GM23338 (cell line): ENCODE measurements at regions not wholly inside any gene's neighbourhood (a gene's known extent, or its start where the extent isn't known, plus 50 kb on each side); places are given as distances from the start of the nearest gene placed in this dataset.

Source experiments
- EZH2 ChIP-seq: fragments of 200-600 bp; sonication (generic); IDR thresholded peaks from one replicate; pipeline ENCODE4 v1.8.0; 2017; ENCODE audit warnings: antibody characterized with exemption, mild to moderate bottlenecking, low read depth; ENCODE audit not compliant: unreplicated experiment
- POLR2AphosphoS5 ChIP-seq: IDR thresholded peaks from 2 replicates; pipeline ENCODE4 v1.6.1; 2016; ENCODE audit warnings: antibody characterized with exemption, low read depth
- STAT1 ChIP-seq: IDR thresholded peaks from one replicate; pipeline ENCODE4 v1.6.1; 2016; ENCODE audit warnings: antibody characterized with exemption; ENCODE audit not compliant: unreplicated experiment
- TF ChIP-seq, protein P1 (sequence below), 2 experiments: fragments of 200-600 bp in 1 of 2; sonication (generic) in 1 of 2; conservative IDR thresholded peaks; 2 replicates each; pipeline versions ENCODE4 v1.5.1 to v1.6.1; 2016 to 2017; ENCODE audit warnings: antibody characterized with exemption in 2 of 2, low read depth in 2 of 2, mild to moderate bottlenecking in 2 of 2, moderate library complexity in 1 of 2
- TF ChIP-seq, protein P2 (sequence below): IDR thresholded peaks from one replicate; pipeline ENCODE4 v1.6.1; 2018; ENCODE audit warnings: antibody characterized with exemption; ENCODE audit not compliant: unreplicated experiment

DNA sequence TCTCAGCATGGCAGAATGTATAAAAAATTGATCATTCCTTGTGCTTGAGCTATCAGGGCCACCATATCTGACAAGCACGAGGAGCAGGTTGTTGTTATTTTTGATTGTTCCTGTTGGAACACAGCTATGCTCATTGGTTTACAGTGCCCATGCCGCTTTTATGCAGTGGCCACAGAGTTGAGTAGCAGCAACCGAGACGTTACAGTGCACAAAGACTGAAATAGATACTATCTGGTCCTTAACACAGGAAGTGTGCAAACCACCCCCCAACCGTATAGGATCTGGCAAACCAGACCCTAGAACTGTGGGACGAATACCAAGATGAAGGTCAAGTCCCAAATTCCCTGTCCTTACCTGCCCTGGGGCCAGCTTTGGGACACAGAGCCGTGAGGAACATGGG is 216.6 kb downstream of the KLF6 start:
- no peak for TF ChIP-seq POLR2AphosphoS5
- TF ChIP-seq, protein P1, sequence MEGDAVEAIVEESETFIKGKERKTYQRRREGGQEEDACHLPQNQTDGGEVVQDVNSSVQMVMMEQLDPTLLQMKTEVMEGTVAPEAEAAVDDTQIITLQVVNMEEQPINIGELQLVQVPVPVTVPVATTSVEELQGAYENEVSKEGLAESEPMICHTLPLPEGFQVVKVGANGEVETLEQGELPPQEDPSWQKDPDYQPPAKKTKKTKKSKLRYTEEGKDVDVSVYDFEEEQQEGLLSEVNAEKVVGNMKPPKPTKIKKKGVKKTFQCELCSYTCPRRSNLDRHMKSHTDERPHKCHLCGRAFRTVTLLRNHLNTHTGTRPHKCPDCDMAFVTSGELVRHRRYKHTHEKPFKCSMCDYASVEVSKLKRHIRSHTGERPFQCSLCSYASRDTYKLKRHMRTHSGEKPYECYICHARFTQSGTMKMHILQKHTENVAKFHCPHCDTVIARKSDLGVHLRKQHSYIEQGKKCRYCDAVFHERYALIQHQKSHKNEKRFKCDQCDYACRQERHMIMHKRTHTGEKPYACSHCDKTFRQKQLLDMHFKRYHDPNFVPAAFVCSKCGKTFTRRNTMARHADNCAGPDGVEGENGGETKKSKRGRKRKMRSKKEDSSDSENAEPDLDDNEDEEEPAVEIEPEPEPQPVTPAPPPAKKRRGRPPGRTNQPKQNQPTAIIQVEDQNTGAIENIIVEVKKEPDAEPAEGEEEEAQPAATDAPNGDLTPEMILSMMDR (conservative IDR thresholded peaks at IDR 0.05; ENCODE audit: low read depth in 2 of 2), result no peak
- no peak for TF ChIP-seq EZH2
- no peak for TF ChIP-seq STAT1
- TF ChIP-seq, protein P2, sequence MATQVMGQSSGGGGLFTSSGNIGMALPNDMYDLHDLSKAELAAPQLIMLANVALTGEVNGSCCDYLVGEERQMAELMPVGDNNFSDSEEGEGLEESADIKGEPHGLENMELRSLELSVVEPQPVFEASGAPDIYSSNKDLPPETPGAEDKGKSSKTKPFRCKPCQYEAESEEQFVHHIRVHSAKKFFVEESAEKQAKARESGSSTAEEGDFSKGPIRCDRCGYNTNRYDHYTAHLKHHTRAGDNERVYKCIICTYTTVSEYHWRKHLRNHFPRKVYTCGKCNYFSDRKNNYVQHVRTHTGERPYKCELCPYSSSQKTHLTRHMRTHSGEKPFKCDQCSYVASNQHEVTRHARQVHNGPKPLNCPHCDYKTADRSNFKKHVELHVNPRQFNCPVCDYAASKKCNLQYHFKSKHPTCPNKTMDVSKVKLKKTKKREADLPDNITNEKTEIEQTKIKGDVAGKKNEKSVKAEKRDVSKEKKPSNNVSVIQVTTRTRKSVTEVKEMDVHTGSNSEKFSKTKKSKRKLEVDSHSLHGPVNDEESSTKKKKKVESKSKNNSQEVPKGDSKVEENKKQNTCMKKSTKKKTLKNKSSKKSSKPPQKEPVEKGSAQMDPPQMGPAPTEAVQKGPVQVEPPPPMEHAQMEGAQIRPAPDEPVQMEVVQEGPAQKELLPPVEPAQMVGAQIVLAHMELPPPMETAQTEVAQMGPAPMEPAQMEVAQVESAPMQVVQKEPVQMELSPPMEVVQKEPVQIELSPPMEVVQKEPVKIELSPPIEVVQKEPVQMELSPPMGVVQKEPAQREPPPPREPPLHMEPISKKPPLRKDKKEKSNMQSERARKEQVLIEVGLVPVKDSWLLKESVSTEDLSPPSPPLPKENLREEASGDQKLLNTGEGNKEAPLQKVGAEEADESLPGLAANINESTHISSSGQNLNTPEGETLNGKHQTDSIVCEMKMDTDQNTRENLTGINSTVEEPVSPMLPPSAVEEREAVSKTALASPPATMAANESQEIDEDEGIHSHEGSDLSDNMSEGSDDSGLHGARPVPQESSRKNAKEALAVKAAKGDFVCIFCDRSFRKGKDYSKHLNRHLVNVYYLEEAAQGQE, result no peak
